Kidney epithelial cell (primary cell): ENCODE measurements at regions not wholly inside any gene's neighbourhood (a gene's known extent, or its start where the extent isn't known, plus 50 kb on each side); places are given as distances from the start of the nearest gene placed in this dataset.

Source experiments
- DNase-seq: peaks from one replicate; pipeline ENCODE4 v3.0.0-alpha.2; 2010; ENCODE audit warnings: low read depth
- H3K27me3 ChIP-seq: 2 replicates; pipeline ENCODE4 v1.6.0; 2011; ENCODE audit warnings: low read length; ENCODE audit not compliant: control insufficient read depth, insufficient read depth
- H3K36me3 ChIP-seq: 2 replicates; pipeline ENCODE4 v1.5.1; 2011; ENCODE audit warnings: low read length; ENCODE audit not compliant: control insufficient read depth, insufficient read depth
- H3K4me3 ChIP-seq: 2 replicates; pipeline ENCODE4 v1.5.1; 2011; ENCODE audit warnings: low read depth, mild to moderate bottlenecking, control low read depth, low read length
- TF ChIP-seq, protein P1 (sequence below): IDR thresholded peaks from 2 replicates; pipeline ENCODE4 v1.5.1; 2011; ENCODE audit warnings: mild to moderate bottlenecking, moderate library complexity, low read length, control low read depth, inconsistent platforms; ENCODE audit not compliant: insufficient read depth, poor library complexity, severe bottlenecking

DNA sequence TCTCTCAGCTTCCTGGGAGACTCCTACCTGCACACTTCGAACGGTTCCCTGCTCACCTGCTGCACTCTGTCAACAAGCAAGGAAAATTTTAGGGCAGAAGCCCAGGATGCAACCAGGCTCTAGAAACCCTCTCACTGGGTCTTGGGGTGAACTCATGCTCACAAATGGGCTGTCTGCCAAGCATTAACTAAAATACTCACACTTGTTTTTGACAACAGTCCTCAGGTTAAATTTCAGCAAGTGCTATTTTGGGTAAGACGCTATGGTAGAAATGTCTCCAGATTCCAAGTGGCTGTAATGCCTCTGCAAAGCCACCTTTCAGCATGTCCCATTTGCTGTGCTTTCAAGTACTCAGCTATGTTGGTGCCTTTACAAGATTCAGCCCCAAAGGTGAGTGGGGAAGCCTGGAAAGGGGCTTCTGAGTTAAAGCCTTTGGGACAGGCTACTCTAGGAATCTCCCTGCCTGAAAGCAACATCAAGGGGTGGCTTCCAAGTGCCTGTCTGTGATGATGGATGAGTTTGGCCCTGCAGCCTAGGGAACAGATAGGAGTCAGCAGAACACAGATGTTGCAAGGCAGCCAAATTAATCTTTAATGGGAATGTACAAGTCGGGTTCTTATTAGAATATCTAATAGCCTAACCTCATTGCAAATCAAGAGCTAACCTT is 211.9 kb upstream of the SPAG17 start:
- TF ChIP-seq, protein P1, sequence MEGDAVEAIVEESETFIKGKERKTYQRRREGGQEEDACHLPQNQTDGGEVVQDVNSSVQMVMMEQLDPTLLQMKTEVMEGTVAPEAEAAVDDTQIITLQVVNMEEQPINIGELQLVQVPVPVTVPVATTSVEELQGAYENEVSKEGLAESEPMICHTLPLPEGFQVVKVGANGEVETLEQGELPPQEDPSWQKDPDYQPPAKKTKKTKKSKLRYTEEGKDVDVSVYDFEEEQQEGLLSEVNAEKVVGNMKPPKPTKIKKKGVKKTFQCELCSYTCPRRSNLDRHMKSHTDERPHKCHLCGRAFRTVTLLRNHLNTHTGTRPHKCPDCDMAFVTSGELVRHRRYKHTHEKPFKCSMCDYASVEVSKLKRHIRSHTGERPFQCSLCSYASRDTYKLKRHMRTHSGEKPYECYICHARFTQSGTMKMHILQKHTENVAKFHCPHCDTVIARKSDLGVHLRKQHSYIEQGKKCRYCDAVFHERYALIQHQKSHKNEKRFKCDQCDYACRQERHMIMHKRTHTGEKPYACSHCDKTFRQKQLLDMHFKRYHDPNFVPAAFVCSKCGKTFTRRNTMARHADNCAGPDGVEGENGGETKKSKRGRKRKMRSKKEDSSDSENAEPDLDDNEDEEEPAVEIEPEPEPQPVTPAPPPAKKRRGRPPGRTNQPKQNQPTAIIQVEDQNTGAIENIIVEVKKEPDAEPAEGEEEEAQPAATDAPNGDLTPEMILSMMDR, result no peak
- H3K36me3 ChIP-seq, result no peaks in the 10 kb centered on the region
- H3K4me3 ChIP-seq, result no peak overlapping the region
- H3K27me3 ChIP-seq, result no peaks in the 10 kb centered on the region
- DNase-seq, result no peak

DNA sequence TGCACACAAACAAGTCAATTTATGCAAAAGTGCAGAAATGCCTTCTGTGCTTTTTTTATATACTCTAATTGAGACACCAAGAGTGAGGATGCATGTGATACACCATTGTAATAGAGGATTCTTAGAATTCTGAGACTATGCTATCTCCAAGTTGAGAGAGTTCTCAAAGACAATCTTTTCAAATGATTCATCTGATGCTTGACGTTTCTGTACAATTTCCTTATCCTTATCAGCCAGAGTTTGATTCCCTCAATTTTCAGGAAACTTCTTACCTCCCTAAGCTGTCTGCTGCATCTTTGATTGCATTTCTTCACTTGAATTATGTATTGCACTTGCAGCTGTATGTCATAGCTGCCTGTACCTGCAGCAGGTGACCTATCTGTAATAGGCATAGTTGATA is 211.3 kb upstream of the SPAG17 start:
- Histone ChIP-seq H3K4me3 (no peak overlapping the region), H3K27me3 (no peaks in the 10 kb centered on the region), H3K36me3 (no peaks in the 10 kb centered on the region)
- DNase-seq, result no peak
- TF ChIP-seq, protein P1, result no peak

DNA sequence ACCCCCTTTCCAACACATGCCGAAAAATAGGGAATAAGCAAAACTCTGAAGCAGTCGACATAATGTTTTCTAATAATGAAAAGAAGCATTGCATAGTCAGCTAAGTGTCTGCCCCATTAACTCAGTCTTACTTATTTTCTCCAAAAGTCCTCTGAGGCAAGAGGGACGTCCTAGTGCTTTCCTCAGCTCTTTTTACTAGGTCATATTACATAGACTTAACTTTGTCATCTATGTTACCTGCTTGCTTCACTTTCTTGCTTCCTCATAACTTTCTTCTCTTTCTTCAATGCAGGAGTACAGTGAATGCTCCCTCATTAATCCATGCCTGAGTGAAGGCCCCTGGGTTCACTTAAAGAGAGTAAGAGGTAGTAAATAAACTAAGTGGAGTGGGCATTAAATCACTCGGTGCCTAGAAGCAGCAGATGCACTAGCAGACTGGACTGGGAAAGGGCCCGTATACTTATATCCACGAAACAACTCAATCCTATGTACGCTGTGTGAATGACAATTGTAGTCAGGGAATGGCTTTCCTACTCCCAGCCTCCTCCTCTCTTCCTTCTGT is 210.5 kb upstream of the SPAG17 start:
- TF ChIP-seq, protein P1, result no peak
- no peak overlapping the region for H3K4me3 ChIP-seq
- H3K36me3 ChIP-seq, result no peaks in the 10 kb centered on the region
- H3K27me3 ChIP-seq, result no peaks in the 10 kb centered on the region
- no peak for DNase-seq

DNA sequence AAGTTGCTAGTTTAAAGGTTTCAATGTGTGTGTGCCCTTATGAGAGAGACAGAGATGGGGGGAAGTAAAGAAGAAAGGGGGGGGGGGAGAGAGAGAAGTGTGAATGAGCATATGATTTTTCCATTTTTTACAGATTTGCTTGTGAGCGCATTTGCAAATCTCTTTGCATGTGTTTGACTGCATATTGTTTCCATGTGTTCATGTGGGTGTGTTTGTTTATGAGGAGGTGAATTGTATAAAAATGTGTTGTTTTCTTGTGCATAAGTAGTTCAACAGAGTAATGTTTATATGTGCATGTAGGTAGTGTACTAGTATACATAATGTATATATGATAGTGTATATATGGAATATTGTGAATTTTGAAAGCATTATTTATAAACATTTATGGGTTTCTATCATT is 205.9 kb upstream of the SPAG17 start:
- no peaks in the 10 kb centered on the region for H3K27me3 ChIP-seq
- H3K4me3 ChIP-seq, result no peak overlapping the region
- no peak for DNase-seq
- TF ChIP-seq, protein P1, result no peak
- no peaks in the 10 kb centered on the region for H3K36me3 ChIP-seq

DNA sequence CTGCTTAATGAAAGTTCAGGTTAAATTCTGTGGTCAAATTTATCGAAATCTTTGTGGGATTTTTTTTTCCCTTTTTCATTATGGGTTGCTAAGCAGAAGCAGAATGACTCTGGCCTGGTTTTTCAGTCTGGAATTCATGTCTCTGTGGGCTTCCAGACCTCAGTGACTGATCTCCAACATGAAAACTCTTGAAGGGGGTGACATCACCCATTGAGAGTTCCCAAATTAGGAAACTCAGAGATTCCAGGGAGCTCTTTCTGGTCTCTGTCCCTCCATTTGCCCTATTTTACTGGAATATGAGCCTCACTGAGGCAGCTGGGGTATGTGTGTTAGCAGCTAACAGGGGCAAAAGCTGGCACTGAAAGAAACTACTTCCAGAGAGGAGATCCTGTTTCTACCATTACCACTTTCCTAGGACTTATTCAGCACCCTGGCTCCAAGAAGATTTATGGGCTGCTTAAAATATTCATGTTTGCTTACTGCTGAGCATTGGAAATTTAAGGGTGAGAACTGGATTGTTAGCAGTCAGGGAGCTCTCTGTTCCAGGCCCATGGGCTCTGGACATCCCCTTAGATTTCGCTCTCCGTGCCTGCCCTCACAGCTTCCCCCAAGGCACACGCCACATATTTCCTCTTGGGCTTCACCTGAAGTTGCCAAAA is 203.4 kb upstream of the SPAG17 start:
- DNase-seq, result no peak
- TF ChIP-seq, protein P1, result no peak
- H3K36me3 ChIP-seq, result no peaks in the 10 kb centered on the region
- H3K27me3 ChIP-seq, result no peaks in the 10 kb centered on the region
- H3K4me3 ChIP-seq, result no peak overlapping the region
